Myocyte (in vitro differentiated cells): ENCODE measurements at regions not wholly inside any gene's neighbourhood (a gene's known extent, or its start where the extent isn't known, plus 50 kb on each side); places are given as distances from the start of the nearest gene placed in this dataset.

Source experiments
- DNase-seq: peaks from one replicate; pipeline ENCODE4 v3.0.0-alpha.2; 2012; ENCODE audit warnings: low read depth

- DNase-seq = peak; percentile 23
Observed at GRCh38 chr21:27240839-27241238, 274.0 kb upstream of the ADAMTS5 start.

DNA sequence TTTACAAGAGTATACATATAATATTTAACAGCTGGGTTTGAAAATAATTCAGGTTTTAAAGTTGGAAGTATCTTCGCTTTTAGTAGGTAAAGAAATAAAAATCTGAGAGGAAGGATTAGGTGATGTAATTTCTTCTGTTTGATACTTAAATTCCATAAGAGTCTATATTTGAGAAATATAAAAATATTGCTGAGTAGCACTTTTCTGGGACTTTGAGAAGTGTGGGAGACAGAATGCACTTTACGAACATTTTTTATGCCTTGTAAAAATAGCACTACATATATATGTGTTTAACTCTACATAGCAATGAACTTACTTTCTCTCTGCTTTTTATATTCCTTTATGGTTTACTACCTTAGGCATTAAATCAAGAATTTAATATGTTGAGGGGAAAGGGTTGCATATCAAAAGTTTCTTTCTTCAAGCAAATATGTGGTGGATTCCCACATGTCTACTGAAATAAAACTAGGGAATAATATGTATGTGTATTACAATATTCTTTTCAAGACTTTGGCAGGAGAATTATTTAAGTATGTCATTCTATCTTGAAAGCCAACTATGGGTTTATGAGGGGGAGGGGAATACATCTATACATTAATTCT, 266.7 kb upstream of the ADAMTS5 start:
- no peak for DNase-seq

- DNase-seq = no peak
Observed at GRCh38 chr21:27225940-27226339, 259.1 kb upstream of the ADAMTS5 start.

GRCh38 chr21:27225151-27225550, 258.3 kb upstream of the ADAMTS5 start:
- no peak for DNase-seq

GRCh38 chr21:27224169-27224568, 257.3 kb upstream of the ADAMTS5 start:
- no peak for DNase-seq

DNA sequence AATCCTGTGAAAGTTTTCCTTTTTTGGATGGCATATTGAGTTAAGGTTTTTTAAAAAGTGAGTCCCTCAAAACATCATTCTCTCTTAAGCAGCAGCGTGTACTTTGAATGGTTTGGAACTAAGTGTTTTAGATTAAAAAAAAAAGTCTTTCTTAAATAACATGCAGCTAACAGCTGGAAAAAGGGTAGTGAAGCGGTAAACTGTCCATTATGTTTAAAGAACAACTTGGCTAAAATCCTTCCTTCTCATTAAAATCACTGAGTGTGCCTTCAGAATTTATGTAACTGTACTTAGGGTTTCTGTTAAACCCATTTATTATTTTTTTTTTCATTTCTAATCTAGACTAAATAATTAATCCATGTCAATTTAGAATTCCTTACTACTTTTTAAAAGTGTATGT, 254.2 kb upstream of the ADAMTS5 start:
- no peak for DNase-seq

GRCh38 chr21:27220416-27220815, 253.5 kb upstream of the ADAMTS5 start:
- DNase-seq = no peak

- no peak for DNase-seq
Observed at GRCh38 chr21:27219068-27219467, 252.2 kb upstream of the ADAMTS5 start.

DNA sequence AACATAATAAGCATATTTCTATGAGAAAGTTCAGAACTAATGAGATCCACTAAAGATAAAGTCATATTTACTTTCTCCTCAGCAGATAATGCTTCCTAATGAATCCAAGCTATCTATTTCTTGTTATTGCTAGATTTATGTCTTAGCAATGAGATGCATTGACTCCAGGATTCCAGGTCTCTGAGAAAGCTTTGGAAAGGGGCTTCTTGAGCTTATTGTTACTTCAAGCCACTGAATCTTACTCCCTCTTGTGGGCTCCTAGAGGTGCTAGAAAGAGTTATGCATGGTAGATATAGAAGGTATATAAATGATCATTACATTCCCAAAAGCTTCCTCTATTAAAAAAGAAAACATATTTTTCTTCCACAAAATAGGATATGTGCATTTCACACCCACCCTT, 246.4 kb upstream of the ADAMTS5 start:
- no peak for DNase-seq

GRCh38 chr21:27212441-27212840, 245.6 kb upstream of the ADAMTS5 start:
- DNase-seq = no peak

DNA sequence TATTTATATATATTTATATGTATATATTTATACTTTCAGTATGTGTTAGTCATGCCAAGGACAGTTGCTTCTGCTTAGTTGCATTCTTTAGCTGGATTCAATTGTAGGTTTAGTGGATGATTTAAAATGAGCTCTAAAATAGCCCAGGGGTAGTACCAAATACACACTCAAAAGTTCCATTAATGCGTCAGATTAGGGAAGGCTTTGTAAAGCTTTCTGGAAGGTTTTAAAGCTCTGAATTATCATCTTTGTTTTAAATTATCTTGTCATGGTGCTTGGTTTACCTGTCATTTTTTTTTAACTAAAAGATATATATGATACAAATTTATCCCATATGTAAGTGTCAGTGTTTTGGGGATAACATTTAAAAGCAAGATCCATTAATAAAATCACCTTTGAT, 242.7 kb upstream of the ADAMTS5 start:
- no peak for DNase-seq

DNA sequence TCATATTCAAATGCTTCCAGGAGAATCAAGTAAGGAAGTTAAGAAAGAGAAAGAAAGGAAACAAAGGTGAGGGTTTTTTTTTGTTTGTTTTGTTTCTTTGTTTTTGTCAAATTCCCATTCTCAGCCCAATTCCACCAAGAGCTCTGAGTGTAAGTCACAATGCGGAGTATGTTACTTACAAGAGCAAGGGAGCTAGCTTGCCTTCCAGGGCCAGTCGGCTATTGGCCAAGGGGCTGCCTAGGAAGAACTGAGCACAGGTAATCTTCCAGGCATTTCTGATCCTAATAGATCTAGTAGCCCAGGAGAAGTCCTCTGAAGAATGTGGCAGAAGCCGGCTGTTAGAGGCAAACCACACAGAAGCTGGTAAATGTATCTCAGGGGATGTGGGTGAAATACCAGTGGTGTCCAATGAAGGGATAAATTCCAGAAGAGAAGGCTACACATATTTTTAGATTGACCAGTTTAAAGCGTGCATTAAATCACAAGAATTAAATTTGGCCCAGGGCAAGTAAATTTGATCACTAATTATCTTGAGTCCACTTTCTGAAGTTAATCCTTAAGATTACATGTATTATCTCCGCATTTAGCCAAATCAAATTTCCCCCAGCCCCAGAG, 239.6 kb upstream of the ADAMTS5 start:
- DNase-seq = peak; percentile 80

DNA sequence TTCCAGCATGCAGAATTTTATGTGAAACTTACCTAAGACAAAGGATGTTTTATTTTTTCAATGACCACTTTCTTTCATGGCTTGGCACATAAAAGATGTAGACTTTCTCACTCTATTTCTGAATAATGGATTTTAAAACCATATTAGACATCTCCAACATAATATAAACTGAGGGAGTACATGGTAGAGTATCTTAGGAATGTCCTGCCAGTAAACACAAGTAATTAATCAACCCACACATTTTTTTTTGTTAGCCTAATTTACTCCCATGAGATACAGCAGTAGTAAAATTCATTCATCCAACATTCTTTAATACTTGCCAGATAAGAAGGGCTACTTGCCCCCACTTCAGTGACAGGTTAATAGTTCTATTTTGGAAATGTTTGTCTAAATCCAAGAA, 235.4 kb upstream of the ADAMTS5 start:
- DNase-seq = no peak

DNA sequence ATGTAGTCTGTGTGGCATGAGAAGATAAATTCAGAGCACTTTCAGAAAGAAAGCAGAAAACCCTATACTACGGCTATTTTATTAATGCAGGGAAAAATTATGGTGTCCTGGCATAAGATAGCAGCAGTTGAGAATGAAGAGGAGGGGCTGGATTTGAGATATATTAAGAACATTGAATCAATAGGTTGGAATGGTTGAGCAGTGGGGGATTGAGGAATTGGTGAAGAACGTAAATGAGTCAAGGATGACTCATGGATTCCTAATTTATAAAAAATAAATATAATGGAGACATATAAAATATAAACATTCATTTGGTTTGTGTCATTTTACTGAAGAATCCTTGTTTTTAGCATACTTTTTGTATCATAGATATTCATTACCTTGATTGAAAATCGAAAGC, 234.3 kb upstream of the ADAMTS5 start:
- no peak for DNase-seq

DNA sequence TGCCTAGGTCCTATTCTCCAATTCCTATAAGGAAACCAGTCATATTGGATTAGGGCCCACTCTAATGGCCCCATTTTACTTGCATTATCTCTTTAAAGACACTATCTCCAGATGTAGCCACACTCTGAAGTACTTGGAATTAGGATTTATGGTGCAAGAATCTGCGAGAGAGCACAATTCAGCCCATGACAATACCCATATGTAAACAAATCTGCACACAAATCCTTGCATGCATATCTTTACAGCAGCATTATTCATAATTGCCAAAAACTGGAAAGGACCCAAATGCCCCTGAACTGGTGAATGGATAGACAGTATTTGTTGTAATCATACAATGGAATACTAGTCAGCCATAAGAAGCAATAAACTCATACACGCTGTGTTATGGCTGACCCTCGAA, 229.8 kb upstream of the ADAMTS5 start:
- no peak for DNase-seq

DNA sequence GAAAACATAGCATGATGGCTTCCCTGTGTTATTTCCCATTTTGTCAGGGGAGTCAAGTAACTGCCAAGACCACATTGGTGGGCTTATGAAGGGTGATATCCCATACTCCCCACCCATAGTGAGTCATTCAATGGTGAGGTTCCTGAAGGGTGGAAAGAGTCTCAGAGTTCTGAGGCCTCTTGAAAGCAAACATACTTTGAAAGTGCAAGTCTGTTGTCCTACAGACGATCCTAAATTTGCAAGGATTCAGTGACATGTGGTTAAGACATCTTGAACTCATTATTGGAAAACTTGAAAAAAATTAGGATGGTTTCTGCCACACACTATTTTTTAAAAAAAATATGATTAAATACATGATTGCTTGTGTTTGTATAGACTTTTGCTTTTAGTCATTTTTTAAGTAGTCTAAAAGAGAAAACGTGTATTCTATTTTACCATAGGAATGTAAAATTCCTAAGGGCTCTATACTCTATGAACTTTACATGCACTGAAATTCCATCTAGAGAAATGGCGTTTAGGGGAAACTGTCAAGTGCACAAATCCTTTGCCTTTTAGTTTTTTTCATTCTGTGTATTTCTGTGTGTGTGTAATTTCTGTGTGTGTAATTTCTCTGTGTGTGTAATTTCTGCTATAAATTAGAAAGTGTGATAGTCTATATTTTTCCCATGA, 225.5 kb upstream of the ADAMTS5 start:
- no peak for DNase-seq

DNA sequence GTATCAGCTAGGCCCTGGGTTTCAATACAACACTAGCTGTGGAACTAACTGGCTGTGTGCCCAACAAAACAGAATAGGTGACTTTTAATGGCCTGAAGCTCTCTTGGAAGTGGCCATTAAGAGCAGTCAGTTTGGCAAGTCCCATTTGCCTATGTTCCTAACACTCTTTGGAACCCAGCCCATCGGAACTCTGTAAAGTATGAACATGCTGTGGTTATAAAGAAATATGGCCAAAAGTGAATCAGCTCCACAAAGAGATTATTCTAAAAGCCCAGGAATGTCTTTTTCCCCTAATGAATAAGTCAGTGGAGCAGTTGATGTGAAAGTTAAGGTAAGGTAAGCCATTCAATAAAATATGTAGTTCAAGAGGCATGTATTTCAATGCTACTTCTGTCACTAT, 223.7 kb upstream of the ADAMTS5 start:
- peak; percentile 56 for DNase-seq

DNA sequence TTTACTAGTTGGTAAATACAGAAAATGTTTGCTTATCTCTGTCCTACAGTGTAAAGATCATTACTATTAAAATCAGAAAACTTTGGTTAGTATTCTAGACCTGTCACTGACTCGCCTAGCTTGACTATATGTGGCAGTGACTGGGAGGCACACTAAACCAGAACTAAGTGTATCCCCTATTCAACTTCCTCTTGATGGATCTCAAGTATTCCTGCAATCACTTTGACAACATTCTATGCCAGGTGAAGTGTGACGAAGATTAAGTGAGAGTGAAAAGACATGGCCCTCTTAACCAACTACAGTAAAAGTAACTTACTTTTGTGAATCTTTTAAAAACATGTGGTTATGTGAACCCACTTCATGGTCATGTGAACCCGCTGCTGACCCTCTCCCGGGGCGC, 223.0 kb upstream of the ADAMTS5 start:
- no peak for DNase-seq

- DNase-seq = peak; percentile 29
Observed at GRCh38 chr21:27173053-27173452, 206.2 kb upstream of the ADAMTS5 start.

DNA sequence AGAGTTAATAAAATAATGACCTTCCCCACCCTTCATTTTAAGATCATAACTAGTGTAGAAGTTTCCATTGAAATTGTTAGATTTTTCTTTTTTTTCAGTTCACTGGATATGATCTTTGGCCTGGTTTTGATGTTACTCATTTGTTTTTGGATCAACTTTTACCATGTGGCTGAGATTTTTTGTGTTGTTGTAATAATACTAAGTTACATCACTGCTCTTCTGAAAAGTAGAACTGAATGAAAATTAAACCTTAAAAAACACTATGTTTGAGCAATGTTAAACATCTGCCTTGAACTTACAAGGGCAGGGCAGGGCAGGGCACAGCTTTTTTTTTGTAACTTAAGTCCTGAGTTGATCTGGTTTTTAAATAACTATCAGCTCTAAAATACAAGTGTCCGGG, 204.8 kb upstream of the ADAMTS5 start:
- DNase-seq = peak; percentile 51

DNA sequence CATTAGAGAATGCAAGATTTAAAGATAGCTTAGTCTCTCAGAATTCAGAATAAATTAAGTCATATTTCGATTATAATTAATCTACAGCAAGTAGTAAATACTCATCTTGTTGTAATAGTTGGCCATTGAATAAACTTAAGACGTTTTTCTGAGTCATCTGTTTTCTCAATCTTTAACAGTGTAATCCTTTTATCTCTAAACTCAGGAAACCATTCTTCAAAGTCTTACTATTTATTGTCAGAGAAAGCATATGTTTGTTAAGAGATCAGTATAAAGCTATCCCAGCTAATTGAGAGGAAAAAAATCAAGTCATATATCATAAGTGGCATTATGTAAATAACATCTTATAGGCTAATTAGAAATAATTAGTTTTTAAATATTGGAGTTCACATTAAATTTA, 201.2 kb upstream of the ADAMTS5 start:
- no peak for DNase-seq

DNA sequence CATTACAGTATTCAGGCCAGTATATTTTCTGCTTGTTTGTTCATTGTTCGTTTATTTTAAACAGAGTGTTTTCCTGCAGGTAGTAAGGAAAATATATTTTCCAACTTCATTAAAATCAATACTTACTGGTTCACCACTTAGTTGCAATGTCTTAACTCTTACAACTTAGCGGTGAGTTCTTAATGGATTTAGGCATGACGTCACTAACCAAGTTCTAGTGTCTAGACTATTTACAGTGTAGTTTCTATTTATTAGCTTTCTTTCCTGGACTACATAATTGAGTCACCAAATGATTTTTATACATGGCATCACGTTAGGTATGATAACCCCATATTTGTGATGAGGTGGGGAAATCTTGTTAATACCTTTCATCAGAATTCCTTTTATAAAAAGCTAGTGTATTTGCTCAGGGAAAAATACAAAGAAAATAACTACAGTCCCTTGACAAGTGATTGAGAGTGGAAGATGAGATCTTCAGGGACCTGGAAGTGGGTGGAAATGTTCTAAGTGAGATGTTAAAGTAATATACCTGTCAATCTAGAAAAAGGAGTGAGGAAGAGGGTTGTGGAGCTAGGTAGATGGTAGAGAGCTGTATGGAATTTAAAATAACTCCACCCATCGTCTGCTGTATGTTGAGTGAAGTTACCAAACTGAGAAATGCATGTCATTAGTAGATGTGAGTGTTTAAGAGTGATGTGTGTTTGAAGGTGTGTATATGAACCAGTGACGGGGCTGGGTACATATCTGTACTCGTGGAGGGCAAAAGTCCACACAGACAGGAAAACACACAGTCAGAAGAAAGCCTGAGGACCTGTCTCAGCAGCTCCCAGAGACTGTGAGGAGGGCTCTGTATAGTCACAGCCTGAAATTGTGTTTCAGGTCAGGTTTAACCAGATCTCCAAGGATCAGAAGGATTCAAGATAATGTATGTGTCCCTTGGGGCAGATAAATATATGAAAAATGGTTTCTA, 197.6 kb upstream of the ADAMTS5 start:
- DNase-seq = no peak
